DOHH2 (cell line): ENCODE measurements at regions not wholly inside any gene's neighbourhood (a gene's known extent, or its start where the extent isn't known, plus 50 kb on each side); places are given as distances from the start of the nearest gene placed in this dataset.

Experiments used
- CTCF ChIP-seq: fragments of 200-600 bp; sonication (generic); IDR thresholded peaks from one replicate; pipeline ENCODE4 v1.5.1; 2014; ENCODE audit warnings: antibody characterized with exemption, mild to moderate bottlenecking, low read depth, low read length; ENCODE audit not compliant: poor library complexity, severe bottlenecking
- EZH2phosphoT487 ChIP-seq: fragments of 200-600 bp; sonication (generic); IDR thresholded peaks from 2 replicates; pipeline ENCODE4 v1.6.1; 2017; ENCODE audit warnings: borderline replicate concordance, mild to moderate bottlenecking, antibody characterized with exemption, low read length, moderate library complexity, mixed read lengths

DNA sequence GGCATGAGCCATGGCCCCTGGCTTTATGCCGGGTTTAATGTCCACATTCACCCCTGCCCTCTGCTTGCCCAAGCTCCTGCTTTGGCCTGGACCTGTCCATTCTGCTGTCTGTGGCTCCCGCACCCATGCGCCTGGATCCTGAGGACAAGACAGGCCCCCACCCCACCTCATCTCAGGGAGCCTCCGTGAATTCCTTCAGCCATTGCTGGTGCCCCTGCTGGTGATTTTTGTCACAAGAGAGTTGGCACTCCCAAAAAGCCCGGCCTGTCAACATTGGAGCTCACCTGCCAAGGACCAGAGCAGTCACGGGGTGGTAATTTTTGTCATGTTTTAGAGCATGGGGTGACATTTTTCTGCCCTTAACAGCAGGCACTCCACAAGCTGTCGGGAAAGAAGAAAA, 127.5 kb upstream of the PLXNA4 start:
- TF ChIP-seq EZH2phosphoT487 (no peak), CTCF (no peak)
